Stimulated activated memory B cell treated with anti-CD40 and anti-IgM and Interleukin-4, amounts not matched to agents 10 μg/mL and 1 μg/mL and 100 μg/mL, for 72 hours (primary cell): ENCODE measurements at regions not wholly inside any gene's neighbourhood (a gene's known extent, or its start where the extent isn't known, plus 50 kb on each side); places are given as distances from the start of the nearest gene placed in this dataset.

Source experiments
- ATAC-seq: fragments of 150-1000 bp; cut with Tn5 transposase; 2 replicates; pipeline ENCODE4 v1.10.0; 2021
- H3K27ac Mint-ChIP-seq: one replicate; pipeline ENCODE4 v1.8.0; 2022; ENCODE audit warnings: mild to moderate bottlenecking, mixed read lengths
- H3K27me3 Mint-ChIP-seq: one replicate; pipeline ENCODE4 v1.8.0; 2022; ENCODE audit warnings: mixed read lengths
- H3K36me3 Mint-ChIP-seq: one replicate; pipeline ENCODE4 v1.8.0; 2022; ENCODE audit warnings: mixed read lengths
- H3K4me1 Mint-ChIP-seq: one replicate; pipeline ENCODE4 v1.8.0; 2022; ENCODE audit warnings: mixed read lengths
- H3K4me3 Mint-ChIP-seq: one replicate; pipeline ENCODE4 v1.8.0; 2022; ENCODE audit warnings: mild to moderate bottlenecking, moderate library complexity, mixed read lengths
- H3K9me3 Mint-ChIP-seq: one replicate; pipeline ENCODE4 v1.8.0; 2022; ENCODE audit warnings: mixed read lengths

- ATAC-seq = no peak
- no peak overlapping the region for H3K4me3 Mint-ChIP-seq
- H3K9me3 Mint-ChIP-seq = no peaks in the 10 kb centered on the region
- H3K27me3 Mint-ChIP-seq = no peaks in the 10 kb centered on the region
- H3K27ac Mint-ChIP-seq = no peak overlapping the region
- H3K4me1 Mint-ChIP-seq = no peaks in the 10 kb centered on the region
- no peaks in the 10 kb centered on the region for H3K36me3 Mint-ChIP-seq
These were observed 83.1 kb upstream of the KLF7 start for GRCh38 chr2:207248702-207249377.

- no peak for ATAC-seq
- no peak overlapping the region for H3K27ac Mint-ChIP-seq
- H3K4me1 Mint-ChIP-seq = peaks cover 15% of the 10 kb centered on the region
- no peaks in the 10 kb centered on the region for H3K36me3 Mint-ChIP-seq
- no peaks in the 10 kb centered on the region for H3K27me3 Mint-ChIP-seq
- no peak overlapping the region for H3K4me3 Mint-ChIP-seq
- H3K9me3 Mint-ChIP-seq = no peaks in the 10 kb centered on the region
These were observed 85.3 kb upstream of the KLF7 start for GRCh38 chr2:207251022-207251421.

- no peak overlapping the region for H3K4me3 Mint-ChIP-seq
- H3K9me3 Mint-ChIP-seq = no peaks in the 10 kb centered on the region
- no peak for ATAC-seq
These were observed 85.9 kb upstream of the KLF7 start for GRCh38 chr2:207251573-207252192.

GRCh38 chr2:207252416-207252815, 86.7 kb upstream of the KLF7 start:
- H3K36me3 Mint-ChIP-seq = no peaks in the 10 kb centered on the region
- peaks cover 25% of the 10 kb centered on the region for H3K4me1 Mint-ChIP-seq
- ATAC-seq = no peak
- no peak overlapping the region for H3K27ac Mint-ChIP-seq
- no peaks in the 10 kb centered on the region for H3K9me3 Mint-ChIP-seq
- no peak overlapping the region for H3K4me3 Mint-ChIP-seq
- no peaks in the 10 kb centered on the region for H3K27me3 Mint-ChIP-seq

More at GRCh38 chr2:207251573-207252192, 85.9 kb upstream of the KLF7 start:
- Mint-ChIP-seq H3K27ac (no peak overlapping the region), H3K4me1 (peaks cover 18% of the 10 kb centered on the region), H3K27me3 (no peaks in the 10 kb centered on the region), H3K36me3 (no peaks in the 10 kb centered on the region)

- H3K4me1 Mint-ChIP-seq = peaks cover 30% of the 10 kb centered on the region
- H3K27ac Mint-ChIP-seq = no peak overlapping the region
- no peak overlapping the region for H3K4me3 Mint-ChIP-seq
- H3K9me3 Mint-ChIP-seq = no peaks in the 10 kb centered on the region
- H3K36me3 Mint-ChIP-seq = no peaks in the 10 kb centered on the region
- H3K27me3 Mint-ChIP-seq = no peaks in the 10 kb centered on the region
- no peak for ATAC-seq
These were observed 87.4 kb upstream of the KLF7 start for GRCh38 chr2:207252979-207253645.

GRCh38 chr2:207253666-207254345, 88.1 kb upstream of the KLF7 start:
- no peaks in the 10 kb centered on the region for H3K27me3 Mint-ChIP-seq
- peaks cover 35% of the 10 kb centered on the region for H3K4me1 Mint-ChIP-seq
- no peak for ATAC-seq
- H3K27ac Mint-ChIP-seq = no peak overlapping the region
- no peak overlapping the region for H3K4me3 Mint-ChIP-seq
- no peaks in the 10 kb centered on the region for H3K9me3 Mint-ChIP-seq
- H3K36me3 Mint-ChIP-seq = no peaks in the 10 kb centered on the region

- peaks cover 35% of the 10 kb centered on the region for H3K4me1 Mint-ChIP-seq
- no peaks in the 10 kb centered on the region for H3K27me3 Mint-ChIP-seq
- H3K36me3 Mint-ChIP-seq = no peaks in the 10 kb centered on the region
- peak overlapping the region; percentile 68 for H3K27ac Mint-ChIP-seq
- ATAC-seq = peak; percentile 10
- no peaks in the 10 kb centered on the region for H3K9me3 Mint-ChIP-seq
- H3K4me3 Mint-ChIP-seq = peak overlapping the region; percentile 36
These were observed 89.1 kb upstream of the KLF7 start for GRCh38 chr2:207254591-207255464.

- H3K27ac Mint-ChIP-seq = peak overlapping the region; percentile 68
- no peaks in the 10 kb centered on the region for H3K9me3 Mint-ChIP-seq
- no peaks in the 10 kb centered on the region for H3K36me3 Mint-ChIP-seq
- H3K4me1 Mint-ChIP-seq = peaks cover 35% of the 10 kb centered on the region
- H3K27me3 Mint-ChIP-seq = no peaks in the 10 kb centered on the region
- no peak for ATAC-seq
- no peak overlapping the region for H3K4me3 Mint-ChIP-seq
These were observed 90.1 kb upstream of the KLF7 start for GRCh38 chr2:207255565-207256470.

- no peak overlapping the region for H3K27ac Mint-ChIP-seq
- no peaks in the 10 kb centered on the region for H3K9me3 Mint-ChIP-seq
- no peak overlapping the region for H3K4me3 Mint-ChIP-seq
- no peaks in the 10 kb centered on the region for H3K36me3 Mint-ChIP-seq
- ATAC-seq = no peak
- H3K4me1 Mint-ChIP-seq = peaks cover 35% of the 10 kb centered on the region
- no peaks in the 10 kb centered on the region for H3K27me3 Mint-ChIP-seq
These were observed 90.9 kb upstream of the KLF7 start for GRCh38 chr2:207256476-207257207.

GRCh38 chr2:207257251-207258250, 91.8 kb upstream of the KLF7 start:
- no peaks in the 10 kb centered on the region for H3K9me3 Mint-ChIP-seq
- peaks cover 35% of the 10 kb centered on the region for H3K4me1 Mint-ChIP-seq
- H3K36me3 Mint-ChIP-seq = no peaks in the 10 kb centered on the region
- H3K27me3 Mint-ChIP-seq = no peaks in the 10 kb centered on the region
- ATAC-seq = peak; percentile 34
- no peak overlapping the region for H3K4me3 Mint-ChIP-seq
- H3K27ac Mint-ChIP-seq = no peak overlapping the region

- Mint-ChIP-seq H3K9me3 (no peaks in the 10 kb centered on the region), H3K4me3 (no peak overlapping the region), H3K27me3 (no peaks in the 10 kb centered on the region), H3K4me1 (peaks cover 35% of the 10 kb centered on the region), H3K36me3 (no peaks in the 10 kb centered on the region), H3K27ac (no peak overlapping the region)
- ATAC-seq = no peak
These were observed 92.7 kb upstream of the KLF7 start for GRCh38 chr2:207258263-207258991.

GRCh38 chr2:207260021-207260420, 94.3 kb upstream of the KLF7 start:
- Mint-ChIP-seq H3K4me3 (no peak overlapping the region), H3K27me3 (no peaks in the 10 kb centered on the region), H3K27ac (peak overlapping the region; percentile 52), H3K36me3 (no peaks in the 10 kb centered on the region), H3K9me3 (no peaks in the 10 kb centered on the region), H3K4me1 (peaks cover 28% of the 10 kb centered on the region)
- ATAC-seq = no peak
